Dermis microvascular lymphatic vessel endothelial cell (primary cell): ENCODE measurements at regions not wholly inside any gene's neighbourhood (a gene's known extent, or its start where the extent isn't known, plus 50 kb on each side); places are given as distances from the start of the nearest gene placed in this dataset.

Experiments used
- DNase-seq, 2 donors: peaks; one replicate each; pipeline versions ENCODE4 v3.0.0 to v3.0.0-alpha.2; 2010; ENCODE audit warnings: low read depth in 2 of 2

DNA sequence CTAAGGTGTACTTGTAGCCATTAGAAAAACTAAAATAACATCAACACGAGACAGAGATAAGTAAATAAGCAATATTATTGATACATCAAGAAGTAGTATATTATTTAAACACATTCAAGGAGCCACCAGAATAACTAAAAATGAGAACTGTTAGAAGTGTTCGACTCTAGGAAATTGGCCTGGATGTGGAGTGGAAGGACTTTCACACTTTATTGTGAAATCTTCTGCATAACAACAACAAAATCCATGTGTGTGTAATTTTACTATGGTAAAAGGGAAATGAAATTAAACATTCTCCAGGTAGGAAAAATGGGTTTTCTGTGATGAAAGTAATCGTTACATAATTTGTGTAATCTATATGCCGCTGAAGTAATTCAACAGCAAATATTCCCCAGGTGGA is 96.3 kb upstream of the RNF152 start:
- DNase-seq = no peak

DNA sequence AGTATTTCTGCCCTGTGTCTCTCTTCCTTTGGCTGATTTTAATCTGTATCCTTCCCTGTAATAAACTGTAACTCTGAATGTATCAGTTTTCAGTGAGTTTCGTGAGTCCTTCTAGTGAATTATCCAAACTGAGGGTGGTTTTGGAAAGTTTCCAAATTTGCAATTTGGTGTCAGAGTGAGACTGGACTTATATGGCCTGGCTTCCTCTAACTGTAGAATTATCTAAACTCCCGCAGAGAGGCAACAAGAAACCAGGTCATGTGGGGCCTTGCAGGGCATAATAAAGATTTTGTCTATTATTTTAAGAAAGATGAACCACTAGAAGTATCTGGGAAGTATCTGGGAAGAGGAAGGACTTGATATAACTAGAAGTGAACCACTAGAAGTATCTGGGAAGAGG is 95.3 kb upstream of the RNF152 start:
- DNase-seq = no peak

DNA sequence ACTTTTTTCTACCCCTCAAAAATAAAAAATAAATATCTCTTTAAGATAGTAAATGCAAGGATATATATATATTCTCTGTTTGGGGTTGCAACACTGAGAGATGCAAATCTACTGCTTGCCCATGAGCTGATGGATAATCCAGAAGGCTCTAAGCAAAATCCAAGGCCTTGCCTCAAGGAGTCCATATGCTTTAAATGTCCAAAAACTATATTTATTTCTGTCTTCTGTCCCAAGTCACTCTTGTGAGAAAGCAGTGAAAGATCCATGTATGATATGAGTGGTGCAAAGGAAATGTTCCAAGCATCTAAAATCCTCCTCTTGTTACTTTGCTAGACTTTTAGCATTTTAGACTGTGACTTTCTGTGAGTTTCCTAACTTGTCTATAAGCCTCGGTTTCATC is 92.9 kb upstream of the RNF152 start:
- no peak for DNase-seq

DNA sequence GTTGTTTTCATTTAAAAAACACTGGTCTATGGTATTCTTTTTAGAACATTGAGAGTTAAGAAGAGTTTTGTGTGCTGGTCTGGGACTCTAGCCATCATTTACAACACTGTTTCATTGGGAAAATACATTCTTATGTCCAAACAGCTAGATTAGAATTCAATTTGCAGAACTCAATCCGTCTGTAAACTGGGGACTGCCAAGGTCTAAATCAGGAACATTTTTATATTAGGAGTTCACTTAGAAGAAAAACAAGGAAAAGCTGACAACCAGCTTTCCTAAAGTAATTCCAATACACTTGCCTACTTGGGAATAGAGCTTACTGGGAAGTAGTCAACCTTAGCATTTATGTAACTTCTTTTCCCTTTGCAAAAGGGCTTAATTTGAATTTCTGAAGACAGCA is 91.5 kb upstream of the RNF152 start:
- DNase-seq = no peak

DNA sequence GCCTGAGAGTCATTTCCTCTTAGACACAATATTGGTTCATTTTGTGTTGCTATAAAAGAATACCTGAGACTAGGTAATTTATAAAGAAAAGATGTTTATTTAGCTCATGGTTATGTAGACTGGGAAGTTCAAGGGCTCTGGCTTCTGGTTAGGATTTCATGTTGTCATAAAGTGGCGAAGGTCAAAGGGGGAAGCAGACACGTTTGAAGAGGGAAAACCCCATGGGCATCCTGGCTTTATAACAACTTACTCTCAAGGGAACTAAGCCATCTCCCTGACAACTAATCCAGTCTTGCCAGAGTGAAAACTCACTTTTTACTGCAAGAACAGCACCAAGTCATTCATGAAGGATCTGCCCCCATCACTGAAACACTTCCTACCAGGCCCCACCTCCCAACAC is 89.7 kb upstream of the RNF152 start:
- DNase-seq = no peak

DNA sequence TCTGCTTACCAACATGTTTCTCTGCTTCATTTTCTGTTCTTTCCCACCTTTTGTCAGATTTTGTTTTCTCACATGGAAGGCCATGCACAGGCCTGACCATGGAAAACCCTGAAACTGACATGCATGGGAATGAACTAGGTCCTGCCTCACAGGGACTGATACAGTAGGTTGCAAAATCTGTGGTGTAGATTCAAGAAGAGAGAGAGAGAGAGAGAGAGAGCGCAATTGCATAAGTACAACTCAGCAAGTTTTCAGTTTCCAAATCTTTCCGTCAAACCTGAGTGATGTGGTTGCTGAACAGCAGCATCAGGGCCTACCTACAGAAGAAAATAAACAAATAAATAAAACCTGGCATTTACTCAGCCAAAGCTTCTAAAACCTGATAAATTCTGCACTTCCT is 87.5 kb upstream of the RNF152 start:
- DNase-seq = no peak

DNA sequence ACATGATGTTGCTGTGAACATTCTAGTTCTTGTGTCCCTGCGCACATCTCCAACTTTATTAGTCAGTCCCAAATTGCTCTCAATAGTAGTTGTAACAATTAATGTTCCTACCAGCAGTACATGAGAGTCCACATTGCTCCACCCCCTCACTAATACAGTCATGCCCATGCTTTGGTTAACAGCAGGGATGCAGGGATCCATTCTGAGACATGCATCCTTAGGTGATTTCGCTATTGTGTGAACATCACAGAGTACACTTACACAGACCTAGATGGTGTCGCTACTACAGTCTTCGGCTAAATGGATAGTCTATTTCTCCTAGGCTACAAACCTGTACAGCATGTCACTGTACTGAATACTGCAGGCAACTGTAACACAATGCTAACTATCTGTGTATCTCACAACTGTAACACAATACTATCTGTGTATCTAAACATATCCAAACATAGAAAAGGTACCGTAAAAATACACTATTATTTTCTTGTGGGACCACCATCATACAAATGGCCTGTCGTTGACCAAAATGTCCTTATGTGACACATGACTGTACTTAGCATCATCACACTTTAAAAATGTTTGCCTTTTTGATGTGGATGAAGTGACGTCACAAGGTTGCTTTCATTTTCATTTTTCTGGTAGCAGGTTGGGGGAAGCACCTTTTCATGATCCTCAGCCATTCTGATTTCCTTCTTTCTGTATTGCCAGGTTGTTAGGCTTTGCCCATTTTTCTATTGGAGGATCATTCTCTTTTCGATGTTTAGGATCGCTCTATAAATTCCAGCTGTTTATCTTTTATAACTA is 82.9 kb upstream of the RNF152 start:
- no peak for DNase-seq

DNA sequence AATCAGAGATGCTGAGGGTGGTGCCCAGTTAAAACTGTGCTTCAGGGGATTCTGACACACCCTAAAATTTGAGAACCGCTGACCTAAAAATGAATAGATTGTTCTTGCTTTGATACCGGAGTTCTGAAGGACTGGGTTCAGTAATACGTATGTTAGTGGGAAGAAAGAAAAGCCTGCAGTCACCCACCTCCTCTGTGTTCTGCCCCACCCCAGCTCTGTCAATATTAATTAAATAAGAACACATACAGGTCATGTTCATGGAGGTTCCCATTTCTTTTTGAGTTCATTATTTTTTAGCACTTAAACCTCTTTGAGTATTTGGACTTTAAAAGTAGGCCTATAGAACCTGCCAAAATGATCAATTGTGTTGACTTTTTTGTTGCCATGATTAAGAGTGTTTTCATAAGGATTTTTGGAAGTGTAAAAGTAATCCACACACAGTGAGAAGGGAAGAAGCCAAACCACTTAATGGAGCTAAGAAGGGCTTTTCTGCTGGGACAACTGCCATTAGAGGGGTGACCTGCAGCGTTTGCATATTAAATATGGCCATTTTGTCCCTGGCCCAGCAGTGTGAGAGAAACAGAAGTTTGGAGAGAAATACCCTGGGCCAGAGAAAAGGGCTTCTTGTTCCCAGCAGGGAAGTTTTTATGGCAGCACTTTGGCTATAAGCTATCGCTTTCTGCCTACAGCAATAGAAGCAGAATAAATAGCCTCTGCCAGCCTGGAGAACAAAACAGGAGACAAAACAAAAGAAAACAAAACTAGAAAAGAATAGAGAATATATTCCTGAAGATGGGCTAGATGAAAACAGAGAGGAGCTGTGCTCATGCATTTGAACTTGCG is 80.7 kb upstream of the RNF152 start:
- DNase-seq = no peak

DNA sequence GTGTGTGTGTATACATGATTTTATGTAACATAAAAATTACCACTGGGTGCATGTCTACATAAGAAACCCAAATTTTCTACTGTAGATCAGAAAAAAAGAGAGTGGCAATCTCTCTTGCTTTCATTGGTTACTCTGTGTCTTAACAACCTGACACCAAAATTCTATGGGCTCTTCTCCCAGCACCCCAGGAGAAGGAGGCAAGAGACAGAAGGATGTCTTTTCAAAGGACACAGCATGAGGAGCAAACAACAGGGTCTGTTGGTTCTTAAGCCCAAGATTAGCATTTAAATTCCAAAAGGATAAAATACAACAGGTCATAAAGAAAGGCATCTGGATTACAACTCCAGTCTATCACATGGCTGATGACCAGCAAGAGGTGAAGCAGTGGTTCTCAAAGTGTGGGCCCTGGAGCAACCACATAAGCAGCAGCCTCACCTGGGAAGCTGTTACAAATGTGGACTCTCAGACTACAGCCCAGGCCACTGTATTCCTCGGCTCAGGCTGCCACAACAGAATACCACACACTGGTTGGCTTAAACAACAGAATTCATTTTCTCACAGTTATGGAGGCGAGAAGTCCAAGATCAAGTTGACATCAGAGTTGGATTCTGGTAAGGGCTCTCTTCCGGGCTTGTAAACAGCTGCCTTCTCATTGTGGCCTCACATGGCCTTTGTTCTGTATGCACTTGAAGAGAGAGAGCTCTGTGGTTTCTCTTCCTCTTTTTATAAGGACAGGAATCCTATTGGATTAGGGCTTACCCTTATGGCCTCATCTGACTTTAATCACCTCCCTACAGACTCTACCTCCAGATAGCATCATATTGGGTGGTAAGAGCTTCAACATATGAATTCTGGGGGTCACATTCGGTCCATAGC is 79.8 kb upstream of the RNF152 start:
- DNase-seq = no peak

DNA sequence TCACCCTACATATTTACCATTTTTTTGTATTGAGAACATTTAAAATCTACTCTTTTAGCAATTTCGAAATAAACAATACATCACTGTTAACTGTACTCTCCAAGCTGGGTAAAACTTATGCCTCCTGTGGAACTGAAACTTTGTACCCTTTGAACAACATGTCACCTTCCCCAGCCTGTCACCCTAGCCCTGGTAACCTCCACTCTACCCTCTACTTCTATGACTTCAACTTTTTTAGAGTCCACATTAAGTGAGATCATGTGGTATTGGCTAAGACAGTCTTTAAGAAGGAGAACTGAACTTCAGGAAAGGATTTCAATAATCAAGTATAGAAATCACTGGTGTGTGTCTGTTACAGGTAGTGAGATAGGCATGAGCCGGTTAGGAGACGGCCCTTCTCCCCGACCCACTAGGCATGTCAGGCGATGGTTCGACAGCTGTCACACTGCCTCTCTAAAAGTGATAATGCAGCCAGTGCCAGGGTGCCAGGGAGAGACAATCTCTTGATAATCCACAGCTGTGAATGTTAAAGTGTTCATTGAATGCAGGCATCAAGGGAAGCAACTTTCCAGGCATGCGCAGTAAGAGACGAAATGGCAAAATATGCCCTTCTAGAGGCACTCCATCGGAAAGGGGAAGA is 74.6 kb upstream of the RNF152 start:
- no peak for DNase-seq

DNA sequence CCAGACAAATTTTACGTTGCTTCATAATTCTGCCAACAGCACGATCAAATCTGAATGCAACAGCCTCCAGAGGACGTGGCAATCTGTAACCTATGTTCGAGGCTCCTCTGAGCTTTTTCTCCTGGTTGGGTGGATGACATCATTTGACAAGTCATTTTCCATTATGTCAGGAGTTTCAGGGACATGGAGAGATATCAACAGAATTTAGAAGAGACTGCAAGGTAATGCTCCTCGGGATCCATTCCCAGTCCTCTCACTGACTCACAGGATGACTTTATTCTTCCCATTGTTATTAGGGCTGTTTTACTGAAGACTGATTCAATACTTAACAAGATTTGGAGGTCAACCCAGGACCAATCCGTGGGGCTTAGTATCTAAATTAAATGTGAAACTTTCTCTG is 72.5 kb upstream of the RNF152 start:
- DNase-seq = no peak

DNA sequence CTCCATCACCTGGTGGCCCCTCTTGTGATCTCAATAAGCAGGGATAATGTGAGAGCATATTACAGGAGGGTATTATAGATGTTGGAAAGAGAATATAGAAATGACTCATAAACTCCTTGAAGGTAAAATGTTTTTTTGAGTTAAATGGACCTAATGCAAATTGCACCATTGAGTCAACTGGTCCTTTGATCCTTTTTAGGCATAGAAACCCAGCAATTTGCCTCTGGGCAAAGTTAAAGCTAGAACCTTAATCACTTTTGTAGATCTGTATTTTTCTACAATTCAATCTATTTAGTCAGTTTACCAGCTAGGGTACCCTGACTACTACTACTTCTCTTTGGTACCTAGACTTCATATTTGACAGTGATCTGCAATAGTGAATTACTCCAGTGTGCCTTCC is 71.8 kb upstream of the RNF152 start:
- no peak for DNase-seq

DNA sequence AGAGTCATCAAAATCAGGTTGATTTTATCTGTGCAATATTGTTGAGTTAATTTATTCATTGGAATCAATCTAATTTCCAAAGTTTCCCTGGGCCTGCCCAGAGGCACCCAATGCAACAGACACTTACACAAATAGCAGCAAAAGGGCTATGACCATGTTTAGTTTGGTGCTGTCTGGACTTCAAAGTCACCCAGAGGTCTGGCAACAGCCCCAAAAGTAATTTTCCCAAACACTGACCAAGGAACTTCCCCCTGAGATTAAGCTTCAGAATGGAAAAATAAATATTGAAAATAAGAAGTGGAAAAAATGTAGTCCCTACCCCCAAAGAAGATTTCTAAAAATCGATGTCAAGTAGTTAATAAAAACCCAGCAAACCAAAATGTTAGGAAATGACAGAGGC is 70.9 kb upstream of the RNF152 start:
- no peak for DNase-seq

DNA sequence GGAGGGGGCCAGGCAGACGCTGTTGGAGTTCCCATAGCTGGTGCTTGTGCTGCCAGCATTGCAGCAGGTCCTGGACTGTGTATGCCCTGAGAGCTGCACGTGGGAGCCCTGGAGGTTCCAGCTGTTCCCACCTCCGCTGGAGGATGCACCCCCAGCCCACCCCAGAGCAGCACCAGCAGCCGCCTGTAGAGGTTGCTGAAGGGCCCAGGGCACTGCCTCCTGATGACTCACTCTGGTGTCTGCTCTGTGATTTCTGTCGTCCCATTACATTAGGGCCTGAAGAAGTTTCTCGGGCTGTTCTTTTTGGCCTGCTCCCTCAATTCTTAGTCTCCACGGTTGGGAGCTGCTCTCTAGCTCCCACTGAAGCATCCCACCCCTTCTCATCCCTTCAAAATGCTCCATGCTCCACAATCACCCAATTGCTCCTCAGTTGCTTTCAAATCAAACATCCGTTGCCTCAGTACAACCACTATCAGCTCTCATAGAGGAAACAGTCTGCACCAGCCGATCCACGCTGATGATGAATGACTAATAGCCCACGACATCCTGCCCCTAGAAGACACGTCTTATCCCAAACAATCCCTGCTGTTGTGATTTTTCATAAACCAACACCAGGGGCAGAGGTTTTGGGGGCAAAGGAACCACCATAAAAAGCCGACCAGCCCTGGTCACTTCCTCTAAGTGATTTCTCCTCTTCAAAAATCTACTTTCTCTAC is 65.2 kb upstream of the RNF152 start:
- peak in 1 of 2 donors; percentile 75 for DNase-seq

DNA sequence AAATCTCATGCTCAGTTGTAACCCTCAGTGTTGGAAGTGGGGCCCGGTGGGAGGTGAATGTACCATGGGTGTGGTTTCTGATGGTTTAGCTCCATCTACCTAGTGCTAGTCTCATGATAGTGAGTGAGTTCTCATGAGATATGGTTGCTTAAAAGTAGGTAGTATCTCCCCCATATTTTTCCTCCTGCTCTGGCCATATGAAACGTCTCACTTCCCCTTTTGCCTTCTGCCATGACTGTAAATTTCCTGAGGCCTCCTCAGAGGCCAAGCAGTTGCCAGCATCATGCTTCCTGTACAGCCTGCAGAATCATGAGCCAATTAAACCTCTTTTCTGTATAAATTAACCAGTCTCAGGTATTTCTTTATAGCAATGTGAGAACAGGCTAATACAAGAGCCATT is 62.8 kb upstream of the RNF152 start:
- DNase-seq = peak in 1 of 2 donors; percentile 62

DNA sequence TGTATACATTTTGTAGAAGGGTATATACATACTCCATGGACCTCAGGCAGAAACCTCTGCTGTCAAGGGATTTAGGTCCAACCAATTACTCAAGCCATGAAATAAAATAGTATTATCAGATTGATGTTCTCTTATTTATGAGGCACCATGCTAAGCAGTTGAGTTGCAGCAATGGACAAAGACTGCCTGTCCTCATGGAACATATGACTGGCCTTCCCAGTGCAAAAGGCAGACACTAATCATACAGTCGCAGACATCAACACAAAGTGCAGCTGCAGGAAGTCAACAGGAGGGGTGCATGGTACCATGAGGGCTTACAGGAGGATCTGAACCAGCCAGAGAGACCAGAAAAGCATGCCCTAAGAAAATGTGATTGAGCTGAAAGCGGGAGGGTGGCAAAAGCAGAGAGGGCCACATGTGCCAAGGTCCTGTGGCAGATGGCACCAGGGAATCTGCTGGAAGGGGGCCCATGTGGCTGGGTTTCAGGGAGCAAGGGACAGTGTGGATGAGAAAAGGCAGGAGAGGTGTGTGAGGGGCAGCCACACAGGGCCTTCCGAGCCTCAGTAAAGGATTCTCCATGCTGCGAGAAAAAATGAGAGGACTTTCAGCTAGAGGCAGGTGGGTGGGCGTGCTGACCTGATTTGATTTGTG is 61.4 kb upstream of the RNF152 start:
- DNase-seq = no peak

DNA sequence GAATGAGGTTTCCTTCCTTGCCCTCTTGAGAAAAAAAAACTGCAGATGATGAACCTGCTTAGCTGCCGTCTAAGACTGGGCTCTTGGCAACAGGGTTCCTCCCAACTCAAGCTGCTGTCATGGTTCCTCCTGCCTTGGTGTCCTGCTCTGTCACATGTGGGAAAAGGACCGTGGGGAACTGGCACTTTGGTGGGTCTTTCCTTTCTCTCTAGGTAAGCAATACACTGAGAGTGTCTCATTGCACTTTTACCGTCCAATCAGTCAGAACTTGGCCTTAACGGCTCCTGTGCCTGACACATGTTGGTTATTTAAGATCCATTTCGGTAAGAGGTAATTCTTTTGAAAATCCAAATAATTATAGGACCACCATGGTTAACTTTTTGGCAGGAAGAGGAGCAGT is 60.8 kb upstream of the RNF152 start:
- no peak for DNase-seq

DNA sequence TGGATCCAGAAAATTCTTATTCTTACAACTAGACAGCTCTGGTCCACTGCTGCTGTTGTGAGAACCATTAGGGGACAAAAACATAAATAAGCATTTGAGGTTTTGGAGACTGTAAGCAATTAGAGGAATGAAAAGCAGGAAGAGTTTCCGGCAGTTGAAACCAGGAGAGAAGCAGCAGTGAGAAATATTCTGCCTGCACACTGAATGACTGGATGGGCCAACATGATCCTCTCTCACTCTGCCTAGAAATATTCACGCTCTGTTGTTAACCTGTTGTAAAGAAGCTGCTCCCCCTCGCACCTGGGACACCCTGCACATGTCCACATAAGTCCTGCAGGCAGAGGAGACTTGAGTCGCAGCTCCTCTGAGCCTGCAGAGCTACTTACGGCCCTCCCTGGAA is 60.4 kb upstream of the RNF152 start:
- no peak for DNase-seq

DNA sequence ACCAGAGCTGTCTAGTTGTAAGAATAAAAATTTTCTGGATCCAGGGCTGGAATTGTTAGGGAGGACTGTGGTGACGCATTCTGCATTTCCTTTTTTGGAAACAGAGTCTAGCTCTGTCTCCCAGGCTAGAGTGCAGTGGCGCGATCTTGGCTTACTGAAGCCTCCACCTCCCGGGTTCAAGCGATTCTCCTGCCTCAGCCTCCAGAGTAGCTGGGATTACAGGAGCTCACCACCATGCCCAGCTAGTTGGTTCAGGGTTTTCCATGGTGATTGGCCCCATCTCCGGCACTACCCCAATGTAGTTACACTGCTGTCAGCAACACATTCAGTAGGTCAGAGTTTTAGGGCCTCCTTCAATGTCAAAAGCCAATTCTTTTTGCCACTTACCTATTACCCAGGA is 58.6 kb upstream of the RNF152 start:
- DNase-seq = no peak

DNA sequence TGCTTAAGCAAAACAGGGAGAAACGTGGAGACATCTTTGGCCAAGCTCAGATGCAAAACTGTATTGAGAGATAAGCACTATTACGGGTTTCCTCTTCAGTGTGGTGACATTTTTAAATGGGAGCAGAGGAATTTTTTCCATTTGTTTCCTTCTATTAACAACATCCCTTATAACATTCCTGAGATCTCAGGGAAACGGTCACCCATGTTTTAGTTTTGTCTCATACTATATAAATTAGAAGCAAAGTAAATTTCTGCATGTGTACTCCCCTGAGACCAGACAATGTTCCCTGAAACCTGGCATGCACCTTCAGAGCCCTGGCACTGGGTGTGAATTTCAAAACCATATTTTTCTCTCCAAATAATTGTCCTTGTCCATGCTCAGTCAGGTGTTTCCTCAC is 57.6 kb upstream of the RNF152 start:
- peak; percentile 43 to 55 for DNase-seq
